ENCODE measurements at regions not wholly inside any gene's neighbourhood (a gene's known extent, or its start where the extent isn't known, plus 50 kb on each side); places are given as distances from the start of the nearest gene placed in this dataset.

DNA sequence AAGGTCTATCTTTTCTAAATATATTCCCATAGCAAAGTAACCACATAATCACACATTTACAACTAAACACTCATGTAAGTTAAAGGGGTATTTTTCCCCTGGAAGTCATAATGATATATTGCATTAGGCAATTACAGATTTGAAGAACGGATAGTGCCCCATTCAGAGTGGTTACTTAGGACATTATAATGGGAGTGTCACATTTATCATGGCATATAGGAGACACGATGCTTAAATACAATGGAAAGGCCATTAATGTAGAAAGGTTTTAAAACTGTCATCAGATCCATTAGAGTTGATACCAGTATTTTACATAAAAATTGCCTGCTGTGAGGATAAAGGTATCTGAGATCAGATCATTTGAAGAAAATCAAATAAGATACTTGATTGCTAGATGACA lies 582.0 kb upstream of the SEMA6D start:
- TF ChIP-seq, protein P1, sequence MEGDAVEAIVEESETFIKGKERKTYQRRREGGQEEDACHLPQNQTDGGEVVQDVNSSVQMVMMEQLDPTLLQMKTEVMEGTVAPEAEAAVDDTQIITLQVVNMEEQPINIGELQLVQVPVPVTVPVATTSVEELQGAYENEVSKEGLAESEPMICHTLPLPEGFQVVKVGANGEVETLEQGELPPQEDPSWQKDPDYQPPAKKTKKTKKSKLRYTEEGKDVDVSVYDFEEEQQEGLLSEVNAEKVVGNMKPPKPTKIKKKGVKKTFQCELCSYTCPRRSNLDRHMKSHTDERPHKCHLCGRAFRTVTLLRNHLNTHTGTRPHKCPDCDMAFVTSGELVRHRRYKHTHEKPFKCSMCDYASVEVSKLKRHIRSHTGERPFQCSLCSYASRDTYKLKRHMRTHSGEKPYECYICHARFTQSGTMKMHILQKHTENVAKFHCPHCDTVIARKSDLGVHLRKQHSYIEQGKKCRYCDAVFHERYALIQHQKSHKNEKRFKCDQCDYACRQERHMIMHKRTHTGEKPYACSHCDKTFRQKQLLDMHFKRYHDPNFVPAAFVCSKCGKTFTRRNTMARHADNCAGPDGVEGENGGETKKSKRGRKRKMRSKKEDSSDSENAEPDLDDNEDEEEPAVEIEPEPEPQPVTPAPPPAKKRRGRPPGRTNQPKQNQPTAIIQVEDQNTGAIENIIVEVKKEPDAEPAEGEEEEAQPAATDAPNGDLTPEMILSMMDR (conservative IDR thresholded peaks at IDR 0.05 in 1 of 2, IDR thresholded peaks at IDR 0.05 in 1 of 2; ENCODE audit: extremely low read depth in 1 of 2, insufficient read depth in 1 of 2, low read depth in 1 of 2, low read length in 2 of 2), result no peak
- no peak for TF ChIP-seq EZH2 (IDR thresholded peaks at IDR 0.05; ENCODE audit: borderline replicate concordance, low read length)
